Breast epithelium (tissue), 3 donors: ENCODE measurements at regions not wholly inside any gene's neighbourhood (a gene's known extent, or its start where the extent isn't known, plus 50 kb on each side); places are given as distances from the start of the nearest gene placed in this dataset.

ENCODE experiments used
- POLR2A ChIP-seq: fragments of 450-650 bp; IDR thresholded peaks from one replicate; pipeline ENCODE4 v1.6.1; 2016; ENCODE audit warnings: antibody characterized with exemption, mild to moderate bottlenecking, moderate library complexity
- POLR2AphosphoS5 ChIP-seq, 3 donors: sonication (generic); formaldehyde crosslinking; IDR thresholded peaks; one replicate each; pipeline ENCODE4 v1.6.1; 2017; ENCODE audit warnings: antibody characterized with exemption in 3 of 3
- TF ChIP-seq, protein P1 (sequence below), 3 donors: fragments of 450-650 bp; IDR thresholded peaks; one replicate each; pipeline ENCODE4 v1.5.1; 2016 to 2017; ENCODE audit warnings: antibody characterized with exemption in 3 of 3, mild to moderate bottlenecking in 3 of 3, moderate library complexity in 3 of 3

DNA sequence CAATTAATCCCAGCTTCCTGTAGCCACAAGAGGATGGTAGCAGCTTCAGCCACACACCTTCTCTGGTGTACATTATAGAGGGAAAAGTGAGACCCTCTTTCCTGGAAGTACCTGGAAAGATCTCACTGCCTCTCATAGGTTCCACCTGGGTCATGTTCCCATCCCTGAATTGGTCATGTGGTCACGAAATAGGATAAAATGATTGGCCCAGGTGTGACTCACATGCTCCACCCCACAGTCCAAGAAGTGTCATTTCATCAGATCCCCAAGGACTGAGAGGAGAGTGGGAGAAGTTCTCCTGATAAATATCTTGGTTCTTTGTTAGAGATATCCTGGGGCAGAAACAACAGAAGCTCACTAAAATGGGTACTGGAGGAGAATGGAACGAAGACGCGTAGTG, 142.4 kb downstream of the QRSL1 start:
- TF ChIP-seq, protein P1, sequence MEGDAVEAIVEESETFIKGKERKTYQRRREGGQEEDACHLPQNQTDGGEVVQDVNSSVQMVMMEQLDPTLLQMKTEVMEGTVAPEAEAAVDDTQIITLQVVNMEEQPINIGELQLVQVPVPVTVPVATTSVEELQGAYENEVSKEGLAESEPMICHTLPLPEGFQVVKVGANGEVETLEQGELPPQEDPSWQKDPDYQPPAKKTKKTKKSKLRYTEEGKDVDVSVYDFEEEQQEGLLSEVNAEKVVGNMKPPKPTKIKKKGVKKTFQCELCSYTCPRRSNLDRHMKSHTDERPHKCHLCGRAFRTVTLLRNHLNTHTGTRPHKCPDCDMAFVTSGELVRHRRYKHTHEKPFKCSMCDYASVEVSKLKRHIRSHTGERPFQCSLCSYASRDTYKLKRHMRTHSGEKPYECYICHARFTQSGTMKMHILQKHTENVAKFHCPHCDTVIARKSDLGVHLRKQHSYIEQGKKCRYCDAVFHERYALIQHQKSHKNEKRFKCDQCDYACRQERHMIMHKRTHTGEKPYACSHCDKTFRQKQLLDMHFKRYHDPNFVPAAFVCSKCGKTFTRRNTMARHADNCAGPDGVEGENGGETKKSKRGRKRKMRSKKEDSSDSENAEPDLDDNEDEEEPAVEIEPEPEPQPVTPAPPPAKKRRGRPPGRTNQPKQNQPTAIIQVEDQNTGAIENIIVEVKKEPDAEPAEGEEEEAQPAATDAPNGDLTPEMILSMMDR (IDR thresholded peaks at IDR 0.05) = no peak
- TF ChIP-seq POLR2A (no peak), POLR2AphosphoS5 (IDR thresholded peaks at IDR 0.05) (no peak)
